ENCODE measurements at regions not wholly inside any gene's neighbourhood (a gene's known extent, or its start where the extent isn't known, plus 50 kb on each side); places are given as distances from the start of the nearest gene placed in this dataset.

DNA sequence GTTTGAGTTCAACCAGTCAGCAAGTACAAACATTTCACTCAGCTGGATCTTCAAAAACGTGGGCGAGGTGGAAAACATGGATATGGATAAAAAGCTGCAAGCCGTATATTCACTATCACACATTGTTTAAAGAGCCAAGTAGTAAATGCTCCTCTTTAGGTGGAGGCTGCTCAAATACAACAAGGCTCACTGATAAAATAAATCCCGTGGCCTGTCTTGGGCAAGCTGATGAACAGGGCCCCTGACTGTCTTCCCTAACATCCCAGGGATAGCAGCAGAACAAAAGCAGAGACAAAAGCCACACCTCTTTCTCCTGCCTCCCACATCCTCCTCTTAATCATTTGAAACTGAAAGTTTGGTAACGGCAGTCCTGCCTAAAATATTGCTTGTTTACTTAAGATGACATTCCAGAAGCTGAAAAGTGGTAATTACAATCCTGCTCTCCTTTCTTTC, 357.7 kb downstream of the TTLL7 start:
- no peak for ATAC-seq
- no peak overlapping the region for H3K27ac Mint-ChIP-seq

DNA sequence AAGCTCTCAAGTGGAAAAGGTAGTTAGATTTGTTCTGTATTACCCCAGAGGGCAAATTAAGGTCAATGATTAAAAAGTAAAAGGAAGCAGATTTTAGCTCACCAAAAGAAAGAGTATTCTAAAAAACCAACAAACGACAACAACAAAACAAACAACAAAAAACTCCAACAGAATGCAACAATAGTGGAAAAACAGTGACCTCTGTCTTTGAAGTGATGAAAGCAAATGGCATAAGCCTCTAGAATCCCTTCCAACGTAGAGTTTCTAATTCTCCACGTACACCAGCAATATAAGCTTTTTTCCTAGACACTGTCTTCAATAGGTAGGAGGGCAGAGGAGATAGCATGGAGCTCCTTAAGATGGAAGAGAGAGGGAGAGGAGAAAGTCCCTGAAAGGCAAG, 359.1 kb downstream of the TTLL7 start:
- ATAC-seq (no peak), DNase-seq (no peak)
- Mint-ChIP-seq H3K27me3 (no peaks in the 10 kb centered on the region), H3K4me3 (no peak overlapping the region), H3K4me1 (no peaks in the 10 kb centered on the region), H3K9me3 (ENCODE audit: low read depth) (no peaks in the 10 kb centered on the region), H3K27ac (no peak overlapping the region), H3K36me3 (no peaks in the 10 kb centered on the region)
- CTCF ChIA-PET = no interaction called here

More for the DNA sequence above, 357.7 kb downstream of the TTLL7 start:
- Mint-ChIP-seq H3K4me3 (no peak overlapping the region), H3K9me3 (ENCODE audit: low read depth) (no peaks in the 10 kb centered on the region), H3K36me3 (no peaks in the 10 kb centered on the region), H3K27me3 (no peaks in the 10 kb centered on the region), H3K4me1 (no peaks in the 10 kb centered on the region)
- CTCF ChIA-PET = no interaction called here
- DNase-seq = no peak

DNA sequence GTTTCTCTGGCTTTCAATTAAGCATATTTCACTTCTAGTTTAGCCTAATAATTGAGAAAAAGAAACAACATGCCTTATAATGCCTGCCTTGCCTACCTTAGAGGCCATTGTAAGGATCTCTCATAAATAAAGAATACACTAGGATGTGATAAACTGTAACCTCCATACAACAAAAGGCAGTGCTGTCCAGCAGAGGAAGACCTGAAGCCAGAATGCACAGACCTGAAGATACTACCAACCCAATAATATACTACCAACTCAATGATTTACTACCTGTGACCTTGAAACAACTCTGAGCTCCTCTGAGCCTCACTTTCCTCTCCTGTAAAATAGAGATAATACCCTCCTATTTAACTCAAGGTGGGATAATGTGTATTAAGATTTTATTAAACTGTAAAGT, 361.3 kb downstream of the TTLL7 start:
- Mint-ChIP-seq H3K27ac (no peak overlapping the region), H3K36me3 (no peaks in the 10 kb centered on the region), H3K9me3 (ENCODE audit: low read depth) (no peaks in the 10 kb centered on the region), H3K27me3 (no peaks in the 10 kb centered on the region), H3K4me1 (no peaks in the 10 kb centered on the region), H3K4me3 (no peak overlapping the region)
- CTCF ChIA-PET = no interaction called here
- no peak for DNase-seq
- no peak for ATAC-seq

DNA sequence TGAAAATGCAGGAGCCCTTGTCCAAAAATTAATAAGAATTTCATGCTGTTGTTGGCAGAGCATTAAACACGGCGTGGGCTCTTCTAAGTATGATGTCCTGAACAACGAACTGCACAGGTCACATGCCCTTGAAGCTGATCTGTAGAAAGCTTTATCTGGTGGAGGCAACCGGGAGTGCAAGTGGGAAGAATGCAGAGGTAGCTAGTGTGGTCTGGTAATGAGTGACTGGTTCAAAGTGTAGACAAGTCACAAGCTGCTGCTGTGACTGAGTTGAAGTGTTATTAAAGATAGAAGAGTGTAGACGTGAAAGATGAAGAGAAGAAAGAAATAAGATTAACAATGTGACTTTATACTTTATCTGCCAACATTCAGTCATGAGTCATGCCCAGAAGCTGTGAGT, 361.9 kb downstream of the TTLL7 start:
- no peak for ATAC-seq
- CTCF ChIA-PET = no interaction called here
- H3K27me3 Mint-ChIP-seq = no peaks in the 10 kb centered on the region
- H3K4me3 Mint-ChIP-seq = no peak overlapping the region
- no peak for DNase-seq
- no peak overlapping the region for H3K27ac Mint-ChIP-seq
- no peaks in the 10 kb centered on the region for H3K36me3 Mint-ChIP-seq
- no peaks in the 10 kb centered on the region for H3K9me3 Mint-ChIP-seq (ENCODE audit: low read depth)
- no peaks in the 10 kb centered on the region for H3K4me1 Mint-ChIP-seq

DNA sequence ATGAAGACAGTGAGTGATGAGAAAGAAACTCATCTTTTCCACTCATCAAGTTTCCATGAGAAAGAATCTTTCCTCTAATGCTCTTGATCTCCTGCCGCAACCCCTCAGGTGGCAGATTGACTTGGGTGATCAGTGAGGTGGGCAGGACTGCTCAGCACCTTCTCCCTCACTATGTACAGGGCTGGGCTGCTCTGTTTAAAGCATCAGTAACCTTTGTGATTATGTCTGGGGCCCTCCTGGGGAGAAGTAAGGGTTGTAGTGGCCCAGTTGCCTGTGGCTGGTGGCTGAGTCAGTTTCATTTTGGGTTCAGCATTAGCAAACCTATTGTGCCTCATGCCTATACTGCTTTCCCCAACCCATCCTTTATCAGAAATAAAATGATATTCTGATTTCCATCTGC, 366.0 kb downstream of the TTLL7 start:
- H3K27me3 Mint-ChIP-seq = no peaks in the 10 kb centered on the region
- no peak overlapping the region for H3K4me3 Mint-ChIP-seq
- no peaks in the 10 kb centered on the region for H3K36me3 Mint-ChIP-seq
- H3K9me3 Mint-ChIP-seq (ENCODE audit: low read depth) = peaks cover 5% of the 10 kb centered on the region
- H3K4me1 Mint-ChIP-seq = no peaks in the 10 kb centered on the region
- no peak for ATAC-seq
- no peak overlapping the region for H3K27ac Mint-ChIP-seq
- no peak for DNase-seq
- CTCF ChIA-PET = no interaction called here

DNA sequence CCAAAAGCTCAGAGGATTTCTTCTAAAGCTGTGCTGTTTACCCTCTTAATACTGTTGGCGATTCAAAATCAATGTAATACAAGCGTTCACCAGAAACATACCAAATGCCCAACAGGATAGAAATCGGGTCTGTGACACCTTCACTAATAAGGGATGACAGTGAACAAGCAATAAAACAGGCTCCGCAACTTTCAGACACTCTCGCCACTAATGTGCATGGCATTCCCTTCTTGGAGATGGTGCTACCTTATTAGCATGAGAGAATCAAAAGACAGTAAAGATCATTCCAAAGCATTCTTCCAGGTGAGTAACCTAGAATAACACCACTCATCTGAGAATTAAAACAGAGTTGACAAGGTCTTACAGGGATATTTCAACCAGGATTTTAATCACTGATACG, 367.1 kb downstream of the TTLL7 start:
- H3K27me3 Mint-ChIP-seq = no peaks in the 10 kb centered on the region
- H3K4me3 Mint-ChIP-seq = no peak overlapping the region
- H3K27ac Mint-ChIP-seq = no peak overlapping the region
- DNase-seq (no peak), ATAC-seq (no peak)
- H3K9me3 Mint-ChIP-seq (ENCODE audit: low read depth) = peaks cover 5% of the 10 kb centered on the region
- no peaks in the 10 kb centered on the region for H3K4me1 Mint-ChIP-seq
- no peaks in the 10 kb centered on the region for H3K36me3 Mint-ChIP-seq
- CTCF ChIA-PET = no interaction called here

DNA sequence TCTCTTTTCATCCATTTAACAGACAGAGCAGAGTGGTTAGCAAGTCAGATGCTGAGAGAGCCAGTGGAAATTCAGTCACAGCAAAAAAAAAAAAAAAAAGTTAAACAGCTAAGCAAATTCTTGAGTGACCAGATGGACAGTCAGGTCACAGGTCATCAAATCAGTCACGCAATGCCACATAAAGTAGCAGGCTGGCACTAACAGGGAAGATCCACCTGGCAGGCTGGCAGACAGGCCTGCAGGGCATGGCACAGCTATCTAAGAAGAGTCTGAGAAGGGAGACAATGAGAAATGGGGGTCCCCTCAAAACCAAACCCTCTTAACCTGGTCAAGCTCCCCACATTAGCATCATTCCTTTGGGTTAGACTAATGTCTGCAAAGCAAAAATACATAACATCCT, 371.9 kb downstream of the TTLL7 start:
- H3K4me1 Mint-ChIP-seq = no peaks in the 10 kb centered on the region
- H3K27ac Mint-ChIP-seq = no peak overlapping the region
- DNase-seq = no peak
- peaks cover 5% of the 10 kb centered on the region for H3K9me3 Mint-ChIP-seq (ENCODE audit: low read depth)
- CTCF ChIA-PET = no interaction called here
- no peak for ATAC-seq
- H3K4me3 Mint-ChIP-seq = no peak overlapping the region
- H3K27me3 Mint-ChIP-seq = no peaks in the 10 kb centered on the region
- H3K36me3 Mint-ChIP-seq = no peaks in the 10 kb centered on the region

DNA sequence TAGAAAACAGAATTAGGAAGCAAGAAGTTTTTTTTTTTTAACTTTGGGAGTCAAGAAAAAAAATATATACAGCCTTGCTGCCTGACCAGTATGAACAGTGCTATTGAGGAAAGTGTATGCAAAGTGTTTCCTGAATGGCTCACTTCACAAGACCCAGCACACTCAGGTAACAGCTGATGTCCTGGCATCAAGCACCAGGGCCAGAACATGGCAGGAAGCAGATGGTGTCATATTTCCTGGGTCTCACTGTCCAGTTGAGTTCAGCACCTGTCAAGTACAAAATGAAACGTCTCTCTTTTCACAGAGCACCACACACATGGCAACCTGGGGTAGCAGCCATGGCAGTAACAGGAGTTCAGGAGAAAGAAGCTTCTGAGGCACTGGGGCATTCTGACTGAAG, 372.3 kb downstream of the TTLL7 start:
- H3K36me3 Mint-ChIP-seq = no peaks in the 10 kb centered on the region
- ATAC-seq (no peak), DNase-seq (no peak)
- no peak overlapping the region for H3K4me3 Mint-ChIP-seq
- CTCF ChIA-PET = no interaction called here
- peaks cover 5% of the 10 kb centered on the region for H3K9me3 Mint-ChIP-seq (ENCODE audit: low read depth)
- H3K27me3 Mint-ChIP-seq = no peaks in the 10 kb centered on the region
- no peak overlapping the region for H3K27ac Mint-ChIP-seq
- no peaks in the 10 kb centered on the region for H3K4me1 Mint-ChIP-seq

DNA sequence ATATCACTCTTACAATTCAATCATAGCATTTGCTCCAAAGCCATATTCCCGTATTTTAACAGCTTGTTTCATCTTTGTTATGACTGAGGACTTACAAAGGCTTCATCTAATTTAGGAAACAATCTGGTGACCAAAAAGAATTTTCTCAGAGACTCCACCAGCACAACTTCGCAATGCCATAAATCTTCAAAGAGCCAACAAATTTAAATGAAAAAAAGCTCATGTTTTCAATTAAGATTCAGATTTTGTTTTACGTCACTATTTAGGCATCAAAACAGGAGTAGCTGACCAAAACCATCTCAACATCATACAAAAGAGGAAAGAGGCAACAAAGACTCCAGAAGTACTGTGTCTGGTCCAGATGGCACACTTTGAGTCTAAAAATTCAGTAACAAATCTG, 373.3 kb downstream of the TTLL7 start:
- Mint-ChIP-seq H3K27me3 (no peaks in the 10 kb centered on the region), H3K36me3 (no peaks in the 10 kb centered on the region), H3K9me3 (ENCODE audit: low read depth) (peaks cover 2% of the 10 kb centered on the region), H3K27ac (no peak overlapping the region), H3K4me1 (no peaks in the 10 kb centered on the region), H3K4me3 (no peak overlapping the region)
- DNase-seq (no peak), ATAC-seq (no peak)
- CTCF ChIA-PET = no interaction called here

DNA sequence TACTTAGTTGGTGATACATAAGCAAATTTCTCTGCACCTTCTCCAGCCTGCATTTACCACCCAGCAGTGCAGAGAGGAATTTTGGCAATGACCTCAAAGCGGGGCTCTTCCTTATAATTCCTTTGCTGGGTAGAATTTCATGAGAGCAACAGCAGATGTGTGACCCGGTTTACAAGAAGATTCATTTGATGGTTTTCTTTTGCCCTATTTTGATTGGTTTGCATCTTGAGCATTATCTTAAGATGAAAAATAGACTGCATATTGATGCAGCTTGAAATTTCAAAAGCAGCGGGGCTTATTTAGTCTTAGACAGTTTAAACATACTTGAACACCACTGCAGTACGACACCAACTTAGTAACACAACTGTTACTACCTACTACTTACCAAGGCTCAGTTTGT, 378.9 kb downstream of the TTLL7 start:
- H3K27ac Mint-ChIP-seq = no peak overlapping the region
- H3K4me3 Mint-ChIP-seq = no peak overlapping the region
- DNase-seq (no peak), ATAC-seq (no peak)
- CTCF ChIA-PET = no interaction called here
- no peaks in the 10 kb centered on the region for H3K4me1 Mint-ChIP-seq
- H3K36me3 Mint-ChIP-seq = no peaks in the 10 kb centered on the region
- H3K9me3 Mint-ChIP-seq (ENCODE audit: low read depth) = no peaks in the 10 kb centered on the region
- no peaks in the 10 kb centered on the region for H3K27me3 Mint-ChIP-seq

DNA sequence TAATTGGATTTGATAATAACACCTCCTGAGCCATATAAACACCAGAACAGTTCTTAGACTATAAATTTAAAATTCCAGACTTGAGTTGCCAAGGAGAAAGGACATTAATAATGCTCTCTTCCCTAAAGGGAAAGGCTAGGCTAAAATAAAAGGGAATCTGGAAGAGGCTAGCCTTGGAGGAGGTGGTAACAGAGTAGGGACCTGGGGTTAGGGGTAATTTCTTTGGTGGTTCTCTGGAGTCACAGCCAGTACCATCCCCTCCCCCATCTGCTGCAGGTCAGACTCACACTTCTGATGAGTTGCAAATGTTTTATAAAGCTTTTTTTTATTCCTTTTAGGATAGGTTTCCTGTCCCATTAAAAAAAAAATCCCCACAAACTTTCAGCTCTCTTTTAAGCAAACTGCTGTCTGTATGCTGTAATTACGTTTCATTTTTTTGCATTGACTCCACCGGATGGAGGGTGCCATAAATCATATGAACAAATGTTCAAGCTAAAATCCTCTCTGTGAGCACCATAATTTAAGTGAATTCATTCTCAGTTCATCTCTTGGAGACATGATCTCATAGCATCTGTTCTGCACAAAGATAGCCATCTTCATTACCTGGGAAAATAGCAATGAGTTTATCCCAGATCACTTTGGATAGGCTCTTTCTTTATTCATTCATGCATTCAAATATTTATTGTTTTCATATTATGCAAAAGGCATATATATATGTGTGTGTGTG, 379.6 kb downstream of the TTLL7 start:
- DNase-seq (no peak), ATAC-seq (no peak)
- Mint-ChIP-seq H3K9me3 (ENCODE audit: low read depth) (no peaks in the 10 kb centered on the region), H3K36me3 (no peaks in the 10 kb centered on the region), H3K4me3 (no peak overlapping the region), H3K27ac (no peak overlapping the region), H3K4me1 (no peaks in the 10 kb centered on the region), H3K27me3 (no peaks in the 10 kb centered on the region)
- CTCF ChIA-PET = no interaction called here

DNA sequence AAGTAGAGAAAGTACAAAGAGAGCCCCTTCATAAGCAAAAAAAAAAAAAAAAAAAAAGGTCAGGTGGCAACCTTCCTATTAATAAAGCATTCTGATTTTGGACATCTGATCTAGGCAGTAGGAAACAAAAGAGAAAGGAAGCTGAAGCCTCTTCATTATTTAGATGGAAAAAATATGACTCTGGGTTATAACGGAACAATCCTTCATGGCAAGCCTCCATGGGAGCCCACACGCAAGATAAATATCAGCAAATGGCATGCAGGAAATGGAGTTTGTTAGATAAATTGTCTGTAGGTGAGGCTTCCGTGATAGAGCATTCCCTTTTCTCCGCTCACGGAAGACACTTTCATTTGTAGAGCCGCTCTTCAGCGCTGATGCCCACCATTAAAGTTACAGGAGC, 381.0 kb downstream of the TTLL7 start:
- H3K4me1 Mint-ChIP-seq = no peaks in the 10 kb centered on the region
- no peak for DNase-seq
- no peak overlapping the region for H3K4me3 Mint-ChIP-seq

DNA sequence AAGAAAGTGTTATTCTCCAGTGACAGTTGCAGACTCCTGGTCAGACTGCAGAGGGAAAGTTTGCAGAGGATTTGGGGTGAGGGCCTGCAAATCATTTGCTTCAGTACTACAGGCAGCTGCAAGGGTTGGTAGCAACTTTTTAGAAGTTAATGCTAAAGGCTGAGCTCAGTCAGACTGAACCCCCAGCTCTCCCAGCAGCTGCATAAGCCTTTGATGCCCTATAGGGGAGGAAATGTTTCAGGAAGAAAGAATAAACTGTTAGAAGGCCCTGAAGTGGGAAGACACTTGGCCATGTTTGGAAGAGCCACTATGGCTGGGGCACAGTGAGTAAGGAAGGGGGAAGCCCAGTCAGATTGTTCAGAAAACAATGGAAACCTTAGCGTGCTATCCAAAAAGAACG, 383.6 kb downstream of the TTLL7 start:
- no peak overlapping the region for H3K4me3 Mint-ChIP-seq
- CTCF ChIA-PET = no interaction called here
- DNase-seq = no peak
- no peaks in the 10 kb centered on the region for H3K27me3 Mint-ChIP-seq
- no peaks in the 10 kb centered on the region for H3K36me3 Mint-ChIP-seq
- H3K4me1 Mint-ChIP-seq = no peaks in the 10 kb centered on the region
- no peaks in the 10 kb centered on the region for H3K9me3 Mint-ChIP-seq (ENCODE audit: low read depth)
- no peak overlapping the region for H3K27ac Mint-ChIP-seq
- ATAC-seq = no peak

More for the DNA sequence above, 381.0 kb downstream of the TTLL7 start:
- Mint-ChIP-seq H3K9me3 (ENCODE audit: low read depth) (no peaks in the 10 kb centered on the region), H3K27me3 (no peaks in the 10 kb centered on the region), H3K36me3 (no peaks in the 10 kb centered on the region), H3K27ac (no peak overlapping the region)
- no peak for ATAC-seq
- CTCF ChIA-PET = no interaction called here

DNA sequence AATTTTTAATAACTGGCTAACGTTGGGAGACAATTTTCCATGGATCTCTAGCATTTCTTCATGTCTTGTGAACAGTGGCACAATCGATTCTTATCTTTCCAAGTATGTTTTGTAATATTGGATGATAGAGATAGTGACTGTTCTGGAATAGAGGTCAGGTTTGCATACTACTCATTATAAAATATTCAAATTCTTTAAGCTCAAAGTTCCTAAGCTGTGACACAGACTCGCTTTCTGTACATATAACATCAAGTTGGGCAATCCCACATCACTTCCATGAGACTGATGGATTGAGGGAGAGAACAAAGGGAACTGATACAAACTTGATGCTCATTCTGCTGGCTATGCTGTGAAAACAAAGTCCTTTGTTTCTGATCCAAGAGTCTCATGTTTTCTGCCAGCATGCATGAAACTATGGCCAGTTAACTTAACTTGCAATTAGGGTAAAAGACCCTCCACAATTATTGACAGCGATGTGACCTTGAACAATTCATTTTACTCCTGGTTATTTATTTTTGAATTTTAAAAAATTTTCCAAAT, 392.4 kb downstream of the TTLL7 start:
- Mint-ChIP-seq H3K27me3 (no peaks in the 10 kb centered on the region), H3K36me3 (no peaks in the 10 kb centered on the region), H3K4me3 (no peak overlapping the region), H3K4me1 (no peaks in the 10 kb centered on the region), H3K9me3 (ENCODE audit: low read depth) (peaks cover under 1% of the 10 kb centered on the region), H3K27ac (no peak overlapping the region)
- DNase-seq (no peak), ATAC-seq (no peak)
- CTCF ChIA-PET = no interaction called here

DNA sequence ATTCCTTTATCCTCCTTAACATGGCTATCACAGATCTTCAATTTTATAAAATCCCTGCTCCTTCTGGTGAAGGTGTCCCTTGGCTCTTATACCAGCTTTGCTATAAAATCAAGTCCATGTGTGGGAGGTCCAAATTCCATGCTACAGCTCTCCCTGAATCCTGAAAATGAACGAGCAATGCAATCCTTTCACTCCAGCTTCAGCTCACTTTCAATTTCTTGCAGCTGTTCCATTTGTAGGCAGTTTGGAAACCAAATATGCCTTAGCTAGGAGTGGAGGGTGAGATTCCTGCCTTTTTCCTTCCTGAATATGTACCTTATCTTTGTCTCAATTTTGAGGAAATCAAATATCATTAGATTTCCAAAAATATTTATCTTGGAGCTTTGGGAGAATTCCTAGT, 402.6 kb downstream of the TTLL7 start:
- DNase-seq (no peak), ATAC-seq (no peak)
- H3K36me3 Mint-ChIP-seq = no peaks in the 10 kb centered on the region
- no peaks in the 10 kb centered on the region for H3K4me1 Mint-ChIP-seq
- CTCF ChIA-PET = no interaction called here
- no peaks in the 10 kb centered on the region for H3K27me3 Mint-ChIP-seq
- peaks cover 4% of the 10 kb centered on the region for H3K9me3 Mint-ChIP-seq (ENCODE audit: low read depth)
- H3K4me3 Mint-ChIP-seq = no peak overlapping the region
- no peak overlapping the region for H3K27ac Mint-ChIP-seq

All from activated CD8-positive, alpha-beta memory T cell treated with anti-CD3 and anti-CD28 coated beads, Interleukin-2, amount 10 ng/mL, durations not matched to agents 7 days and 5 days (primary cell).